HG02870 (cell line): ENCODE measurements at regions not wholly inside any gene's neighbourhood (a gene's known extent, or its start where the extent isn't known, plus 50 kb on each side); places are given as distances from the start of the nearest gene placed in this dataset.

ENCODE experiments used
- ATAC-seq: cut with Tn5 transposase; IDR thresholded peaks from one replicate; pipeline ENCODE4 v1.9.1; 2021; ENCODE audit warnings: mild to moderate bottlenecking, moderate library complexity; ENCODE audit not compliant: unreplicated experiment

GRCh38 chr20:12414446-12415274 lies 497.0 kb downstream of the BTBD3 start:
- no peak for ATAC-seq

GRCh38 chr20:12416281-12416680 lies 498.6 kb downstream of the BTBD3 start:
- ATAC-seq = no peak

GRCh38 chr20:12433724-12434123 lies 516.0 kb downstream of the BTBD3 start:
- ATAC-seq = no peak

GRCh38 chr20:12434672-12435071 lies 517.0 kb downstream of the BTBD3 start:
- no peak for ATAC-seq

- no peak for ATAC-seq
Measured at GRCh38 chr20:12435268-12435667, 517.6 kb downstream of the BTBD3 start.

GRCh38 chr20:12453711-12454110 lies 536.0 kb downstream of the BTBD3 start:
- no peak for ATAC-seq

- ATAC-seq = no peak
Measured at GRCh38 chr20:12455148-12455547, 537.5 kb downstream of the BTBD3 start.

- ATAC-seq = no peak
Measured at GRCh38 chr20:12458241-12458640, 540.5 kb downstream of the BTBD3 start.

GRCh38 chr20:12464036-12464435 lies 544.7 kb upstream of the SPTLC3 start:
- no peak for ATAC-seq

GRCh38 chr20:12466915-12467314 lies 541.9 kb upstream of the SPTLC3 start:
- ATAC-seq = no peak

GRCh38 chr20:12467758-12468157 lies 541.0 kb upstream of the SPTLC3 start:
- no peak for ATAC-seq

GRCh38 chr20:12482661-12483060 lies 526.1 kb upstream of the SPTLC3 start:
- ATAC-seq = no peak

GRCh38 chr20:12502443-12502842 lies 506.3 kb upstream of the SPTLC3 start:
- no peak for ATAC-seq

- no peak for ATAC-seq
Measured at GRCh38 chr20:12504779-12505178, 504.0 kb upstream of the SPTLC3 start.

GRCh38 chr20:12511499-12511898 lies 497.3 kb upstream of the SPTLC3 start:
- ATAC-seq = no peak

- ATAC-seq = no peak
Measured at GRCh38 chr20:12512755-12513154, 496.0 kb upstream of the SPTLC3 start.

GRCh38 chr20:12528104-12528503 lies 480.7 kb upstream of the SPTLC3 start:
- ATAC-seq = no peak

- no peak for ATAC-seq
Measured at GRCh38 chr20:12528591-12529041, 480.2 kb upstream of the SPTLC3 start.

- no peak for ATAC-seq
Measured at GRCh38 chr20:12531626-12532025, 477.1 kb upstream of the SPTLC3 start.

- ATAC-seq = no peak
Measured at GRCh38 chr20:12535316-12535715, 473.5 kb upstream of the SPTLC3 start.

GRCh38 chr20:12535770-12536169 lies 473.0 kb upstream of the SPTLC3 start:
- no peak for ATAC-seq

GRCh38 chr20:12554426-12554825 lies 454.3 kb upstream of the SPTLC3 start:
- no peak for ATAC-seq

- no peak for ATAC-seq
Measured at GRCh38 chr20:12555369-12555768, 453.4 kb upstream of the SPTLC3 start.
